ENCODE measurements at regions not wholly inside any gene's neighbourhood (a gene's known extent, or its start where the extent isn't known, plus 50 kb on each side); places are given as distances from the start of the nearest gene placed in this dataset.

- H3K27me3 ChIP-seq (ENCODE audit: control insufficient read depth in 2 of 2, insufficient read depth in 2 of 2, low read length in 2 of 2): no peaks in the 10 kb centered on the region
- H3K9me3 ChIP-seq (replicated peaks; ENCODE audit: control insufficient read depth, insufficient read depth, low read depth, low read length): peaks cover 4% of the 10 kb centered on the region; the same call in 1 of the 2 replicates
- in situ Hi-C loops (cut with MboI) (no loop called here), intact Hi-C loops (cut with micrococcal nuclease) (no loop called here)
- 48% methylated on average over 6 of the region's 6 CpGs for WGBS (ENCODE audit: insufficient coverage, low coverage, missing lambda C conversion rate)
- H3K9ac ChIP-seq (ENCODE audit: insufficient read depth in 1 of 2, low read depth in 2 of 2, low read length in 2 of 2): no peak overlapping the region
- H3K4me1 ChIP-seq (replicated peaks in 1 of 2; ENCODE audit: control insufficient read depth in 2 of 2, insufficient read depth in 2 of 2, low read length in 2 of 2): no peaks in the 10 kb centered on the region
- H3K36me3 ChIP-seq (ENCODE audit: control insufficient read depth, insufficient read depth, low read length): no peaks in the 10 kb centered on the region
- no TSS peak for BruUV-seq (replicated peaks)
- DNase-seq (ENCODE audit: extremely low read depth in 1 of 4, low spot score in 3 of 4) (no peak), ATAC-seq (no peak), FAIRE-seq (no peak)
- H3K4me3 ChIP-seq: no peak overlapping the region
- no peak overlapping the region for H3K27ac ChIP-seq (ENCODE audit: extremely low read depth, low read depth, low read length)
- ChIA-PET POLR2A (no interaction called here), CTCF (ENCODE audit: low intra/inter-chr PET ratio) (no interaction called here)
- H3K9me1 ChIP-seq (ENCODE audit: control insufficient read depth, insufficient read depth, low read length): no peaks in the 10 kb centered on the region
- no peaks in the 10 kb centered on the region for H4K20me1 ChIP-seq (replicated peaks; ENCODE audit: control insufficient read depth, insufficient read depth, low read length)
- H2AFZ ChIP-seq (ENCODE audit: low read depth, low read length): no peak overlapping the region
- no peaks in the 10 kb centered on the region for H3K79me2 ChIP-seq (ENCODE audit: control insufficient read depth, insufficient read depth, low read length)
- no peak overlapping the region for H3K4me2 ChIP-seq (ENCODE audit: insufficient read depth, low read length)
- TF ChIP-seq PBX2 (CRISPR knock-in tag; IDR thresholded peaks at IDR 0.05; ENCODE audit: low read depth): no peak
- TF ChIP-seq PBX2 (tag; conservative IDR thresholded peaks at IDR 0.05; ENCODE audit: low read depth): no peak
- no peak for TF ChIP-seq CCNT2 (IDR thresholded peaks at IDR 0.05; ENCODE audit: borderline replicate concordance, extremely low read depth, insufficient read length, low read depth, low read length)
- TF ChIP-seq ZNF551 (CRISPR knock-in tag; IDR thresholded peaks at IDR 0.05): no peak
- no peak for TF ChIP-seq CREB3 (tag; conservative IDR thresholded peaks at IDR 0.05; ENCODE audit: low read depth)
- no peak for TF ChIP-seq GMEB1 (CRISPR knock-in tag; IDR thresholded peaks at IDR 0.05)
- TF ChIP-seq IRF1 (CRISPR knock-in tag; IDR thresholded peaks at IDR 0.05; ENCODE audit: borderline replicate concordance): no peak
- TF ChIP-seq MAZ (CRISPR knock-in tag; conservative IDR thresholded peaks at IDR 0.05 in 1 of 2, IDR thresholded peaks at IDR 0.05 in 1 of 2): no peak
These were observed 53.3 kb downstream of the TANC2 start for GRCh38 chr17:63019138-63019873.
